PC-9 (cell line): ENCODE measurements at regions not wholly inside any gene's neighbourhood (a gene's known extent, or its start where the extent isn't known, plus 50 kb on each side); places are given as distances from the start of the nearest gene placed in this dataset.

Experiments used
- BruUV-seq: library from RNA; stranded (reverse); fragments of 400-500 nt; replicated peaks from 2 replicates; lab custom pipeline; 2021; lab: Mats Ljungman, UMichigan
- CTCF ChIA-PET: fragments of 300-600 bp; sonication (Branson Sonifier 250); formaldehyde crosslinking; loops from one replicate; lab custom pipeline; 2022; ENCODE audit warnings: antibody characterized with exemption; lab: Charles Lee
- POLR2A ChIA-PET: fragments of 300-600 bp; sonication (Branson Sonifier 250); formaldehyde crosslinking; loops from one replicate; lab custom pipeline; 2022; ENCODE audit warnings: antibody characterized with exemption; ENCODE audit not compliant: unreplicated experiment; lab: Charles Lee
- DNase-seq, 2 experiments: peaks; one replicate each; pipeline versions ENCODE4 v3.0.0 to v3.0.0-alpha.2; 2015 to 2022; ENCODE audit warnings: mixed read lengths in 1 of 2
- H2AFZ ChIP-seq: fragments of 200-600 bp; sonication (generic); 2 replicates; pipeline ENCODE4 v1.8.1; 2017; ENCODE audit warnings: antibody characterized with exemption
- H3F3A ChIP-seq: fragments of 200-600 bp; sonication (generic); 2 replicates; pipeline ENCODE4 v1.8.1; 2017; ENCODE audit warnings: antibody characterized with exemption, mild to moderate bottlenecking, low read depth; ENCODE audit not compliant: insufficient read depth
- H3K27ac ChIP-seq: fragments of 200-600 bp; sonication (generic); 2 replicates; pipeline ENCODE4 v1.6.1; 2016; ENCODE audit warnings: mixed run types
- H3K27me3 ChIP-seq: fragments of 200-600 bp; sonication (generic); 2 replicates; pipeline ENCODE4 v1.6.1; 2016; ENCODE audit warnings: low read depth, mixed run types; ENCODE audit not compliant: insufficient read depth
- H3K36me3 ChIP-seq: fragments of 200-600 bp; sonication (generic); 2 replicates; pipeline ENCODE4 v1.6.1; 2016; ENCODE audit warnings: low read depth, mixed run types
- H3K4me1 ChIP-seq: fragments of 200-600 bp; sonication (generic); replicated peaks from 2 replicates; pipeline ENCODE4 v1.6.1; 2016; ENCODE audit warnings: mixed run types; ENCODE audit not compliant: insufficient read depth
- H3K4me2 ChIP-seq: fragments of 200-600 bp; sonication (generic); 2 replicates; pipeline ENCODE4 v1.6.1; 2017; ENCODE audit warnings: mixed run types
- H3K4me3 ChIP-seq: fragments of 200-600 bp; sonication (generic); 2 replicates; pipeline ENCODE4 v1.6.1; 2016; ENCODE audit warnings: mixed run types
- H3K79me2 ChIP-seq: fragments of 200-600 bp; sonication (generic); 2 replicates; pipeline ENCODE4 v1.6.1; 2017; ENCODE audit warnings: low read depth, mixed run types
- H3K9me2 ChIP-seq: fragments of 200-600 bp; sonication (generic); 2 replicates; pipeline ENCODE4 v1.8.1; 2017; ENCODE audit warnings: mild to moderate bottlenecking; ENCODE audit not compliant: insufficient read depth
- H3K9me3 ChIP-seq: fragments of 200-600 bp; sonication (generic); 2 replicates; pipeline ENCODE4 v1.8.1; 2016; ENCODE audit warnings: low read depth; ENCODE audit not compliant: insufficient read depth
- H4K20me1 ChIP-seq: fragments of 200-600 bp; sonication (generic); 2 replicates; pipeline ENCODE4 v1.8.1; 2017; ENCODE audit not compliant: insufficient read depth
- EZH2 ChIP-seq: fragments of 200-600 bp; sonication (generic); IDR thresholded peaks from 2 replicates; pipeline ENCODE4 v1.8.0; 2017; ENCODE audit warnings: antibody characterized with exemption, low read depth
- intact Hi-C: fragments of 100-400 bp; cut with micrococcal nuclease; formaldehyde crosslinking; loops from one replicate; pipeline ENCODE4 v1.10.0; 2022; ENCODE audit not compliant: unreplicated experiment
- TF ChIP-seq, protein P1 (sequence below): fragments of 200-600 bp; sonication (generic); conservative IDR thresholded peaks from 2 replicates; pipeline ENCODE4 v1.6.1; 2017; ENCODE audit warnings: mixed run types, antibody characterized with exemption, mild to moderate bottlenecking, moderate library complexity

DNA sequence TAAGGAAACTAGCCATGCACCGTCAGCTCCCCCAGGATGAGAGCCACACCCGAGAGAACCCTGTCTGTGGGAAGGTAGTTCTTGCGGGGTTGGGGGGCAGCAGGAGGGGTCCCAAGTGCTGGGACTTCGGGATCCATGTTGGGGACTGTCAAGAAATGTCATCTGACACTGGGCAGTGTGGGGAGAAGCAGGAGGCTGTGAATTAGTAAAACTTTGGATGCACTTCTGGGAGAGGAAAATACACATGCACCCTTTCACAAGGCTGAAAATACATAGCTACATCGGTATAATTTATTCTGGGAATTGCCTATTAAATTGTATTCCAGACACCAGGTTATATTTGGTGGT, 109.6 kb upstream of the RPS23 start:
- Histone ChIP-seq H3K36me3 (no peaks in the 10 kb centered on the region), H3K27me3 (no peaks in the 10 kb centered on the region), H3K79me2 (no peaks in the 10 kb centered on the region), H3K4me1 (peaks cover 20% of the 10 kb centered on the region), H3K4me2 (no peak overlapping the region), H3F3A (peaks cover 5% of the 10 kb centered on the region; the same call in 1 of the 2 replicates), H4K20me1 (no peaks in the 10 kb centered on the region), H3K9me3 (no peaks in the 10 kb centered on the region), H3K27ac (no peak overlapping the region), H3K4me3 (no peak overlapping the region), H3K9me2 (no peaks in the 10 kb centered on the region), H2AFZ (no peak overlapping the region)
- ChIA-PET CTCF (no interaction called here), POLR2A (interaction anchor here (0.9 kb wide), 1 partner anchor 665 kb away, joined by 5 read pairs; no protein-coding TSS in a partner anchor)
- no peak for DNase-seq
- BruUV-seq = no TSS peak
- intact Hi-C loops = no loop called here
- TF ChIP-seq, protein P1, sequence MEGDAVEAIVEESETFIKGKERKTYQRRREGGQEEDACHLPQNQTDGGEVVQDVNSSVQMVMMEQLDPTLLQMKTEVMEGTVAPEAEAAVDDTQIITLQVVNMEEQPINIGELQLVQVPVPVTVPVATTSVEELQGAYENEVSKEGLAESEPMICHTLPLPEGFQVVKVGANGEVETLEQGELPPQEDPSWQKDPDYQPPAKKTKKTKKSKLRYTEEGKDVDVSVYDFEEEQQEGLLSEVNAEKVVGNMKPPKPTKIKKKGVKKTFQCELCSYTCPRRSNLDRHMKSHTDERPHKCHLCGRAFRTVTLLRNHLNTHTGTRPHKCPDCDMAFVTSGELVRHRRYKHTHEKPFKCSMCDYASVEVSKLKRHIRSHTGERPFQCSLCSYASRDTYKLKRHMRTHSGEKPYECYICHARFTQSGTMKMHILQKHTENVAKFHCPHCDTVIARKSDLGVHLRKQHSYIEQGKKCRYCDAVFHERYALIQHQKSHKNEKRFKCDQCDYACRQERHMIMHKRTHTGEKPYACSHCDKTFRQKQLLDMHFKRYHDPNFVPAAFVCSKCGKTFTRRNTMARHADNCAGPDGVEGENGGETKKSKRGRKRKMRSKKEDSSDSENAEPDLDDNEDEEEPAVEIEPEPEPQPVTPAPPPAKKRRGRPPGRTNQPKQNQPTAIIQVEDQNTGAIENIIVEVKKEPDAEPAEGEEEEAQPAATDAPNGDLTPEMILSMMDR = no peak
- TF ChIP-seq EZH2 = no peak

DNA sequence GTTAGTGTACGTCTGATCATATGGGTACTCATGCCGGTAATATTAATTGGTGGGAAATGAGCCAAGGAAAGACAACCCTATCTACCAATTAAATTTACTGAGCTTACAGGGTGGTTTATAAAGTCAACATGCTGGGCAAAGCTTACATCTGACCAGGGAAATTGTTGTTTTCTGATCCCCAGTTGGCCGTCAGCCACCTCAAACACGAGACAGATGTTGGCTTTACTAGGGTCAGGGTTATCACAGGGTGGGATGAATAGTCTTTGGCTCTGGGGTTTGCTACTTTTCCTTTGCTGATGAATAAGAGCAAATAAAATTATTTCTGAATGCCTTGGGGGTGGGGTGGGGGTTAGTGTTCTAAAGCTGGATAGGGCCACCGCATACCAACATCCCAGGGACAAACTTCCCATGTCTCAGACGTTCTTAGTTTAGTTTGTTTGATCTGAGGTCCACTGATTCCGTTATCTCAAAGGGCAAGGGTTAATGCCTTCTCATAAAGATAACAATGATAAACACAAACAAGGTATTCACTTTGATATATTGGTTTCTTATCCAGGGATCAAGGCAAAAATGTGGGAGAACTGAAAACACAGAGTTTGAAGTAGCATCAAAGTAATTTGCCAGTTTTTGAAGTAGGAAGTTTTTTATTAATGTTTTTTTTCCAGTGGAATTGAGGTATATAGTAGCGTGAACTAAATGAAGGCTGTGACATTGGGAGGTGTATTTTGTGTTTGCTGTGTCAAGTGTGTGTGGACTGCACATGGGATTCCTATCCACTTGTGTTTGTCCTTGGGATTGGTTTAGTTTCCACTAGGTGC, 109.1 kb upstream of the RPS23 start:
- H3K9me3 ChIP-seq = no peaks in the 10 kb centered on the region
- no peak overlapping the region for H3K4me3 ChIP-seq
- H3K36me3 ChIP-seq = no peaks in the 10 kb centered on the region
- H3K4me1 ChIP-seq = peaks cover 20% of the 10 kb centered on the region
- no peak overlapping the region for H3K4me2 ChIP-seq
- ChIA-PET CTCF (no interaction called here), POLR2A (interaction anchor here (0.6 to 0.9 kb wide), 2 partner anchors 41 to 666 kb away, joined by 5 to 27 read pairs; no protein-coding TSS in a partner anchor)
- peaks cover 5% of the 10 kb centered on the region; the same call in 1 of the 2 replicates for H3F3A ChIP-seq
- no peak overlapping the region for H2AFZ ChIP-seq
- TF ChIP-seq, protein P1 = no peak
- TF ChIP-seq EZH2 = no peak
- no peaks in the 10 kb centered on the region for H3K27me3 ChIP-seq
- no TSS peak for BruUV-seq
- no peaks in the 10 kb centered on the region for H3K79me2 ChIP-seq
- intact Hi-C loops = no loop called here
- no peaks in the 10 kb centered on the region for H4K20me1 ChIP-seq
- DNase-seq = peak in 1 of 2 experiments; percentile 65
- H3K9me2 ChIP-seq = no peaks in the 10 kb centered on the region
- no peak overlapping the region for H3K27ac ChIP-seq

DNA sequence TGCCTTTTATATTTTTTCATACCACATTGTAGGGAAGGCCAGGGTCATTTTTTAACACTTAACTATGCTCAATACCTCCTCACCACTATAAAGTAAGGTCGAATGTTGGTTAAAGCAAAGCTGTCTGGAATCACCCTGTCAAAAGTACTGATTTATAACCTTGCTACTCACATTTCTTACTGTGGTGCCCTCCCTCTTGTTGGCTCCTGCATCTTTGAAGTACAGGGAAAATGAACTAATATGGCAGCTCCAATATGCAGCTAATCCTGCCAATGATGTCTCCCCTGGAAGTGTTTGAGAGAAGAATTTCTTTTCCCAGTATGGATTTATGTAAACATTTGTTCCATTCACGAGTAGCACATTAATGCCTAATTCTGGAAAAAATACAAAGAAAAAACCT, 108.4 kb upstream of the RPS23 start:
- Histone ChIP-seq H3K4me1 (peaks cover 20% of the 10 kb centered on the region), H3K27me3 (no peaks in the 10 kb centered on the region), H3F3A (peaks cover 5% of the 10 kb centered on the region; the same call in 1 of the 2 replicates), H4K20me1 (no peaks in the 10 kb centered on the region), H3K4me3 (no peak overlapping the region), H3K9me3 (no peaks in the 10 kb centered on the region), H3K9me2 (no peaks in the 10 kb centered on the region), H3K27ac (no peak overlapping the region), H3K4me2 (no peak overlapping the region), H2AFZ (no peak overlapping the region), H3K36me3 (no peaks in the 10 kb centered on the region), H3K79me2 (no peaks in the 10 kb centered on the region)
- CTCF ChIA-PET = no interaction called here
- intact Hi-C loops = no loop called here
- POLR2A ChIA-PET = interaction anchor here (0.6 kb wide), 1 partner anchor 40 kb away, joined by 27 read pairs; no protein-coding TSS in a partner anchor
- TF ChIP-seq, protein P1 = no peak
- no peak for TF ChIP-seq EZH2
- DNase-seq = no peak
- no TSS peak for BruUV-seq
